HEK293T (cell line): ENCODE measurements at regions not wholly inside any gene's neighbourhood (a gene's known extent, or its start where the extent isn't known, plus 50 kb on each side); places are given as distances from the start of the nearest gene placed in this dataset.

Experiments used
- ARNT ChIP-seq: fragments of 450-650 bp; IDR thresholded peaks from 2 replicates; pipeline ENCODE4 v1.6.1; 2017; ENCODE audit warnings: mild to moderate bottlenecking
- BHLHE40 ChIP-seq: fragments of 450-650 bp; IDR thresholded peaks from 2 replicates; pipeline ENCODE4 v1.6.1; 2016; ENCODE audit warnings: mild to moderate bottlenecking, moderate library complexity, borderline replicate concordance
- FOXK2 ChIP-seq: fragments of 450-650 bp; IDR thresholded peaks from 2 replicates; pipeline ENCODE4 v1.6.1; 2016; ENCODE audit warnings: mild to moderate bottlenecking
- HDGF ChIP-seq: fragments of 450-650 bp; IDR thresholded peaks from 2 replicates; pipeline ENCODE4 v1.6.1; 2017; ENCODE audit warnings: antibody characterized with exemption, borderline replicate concordance
- L3MBTL2 ChIP-seq: fragments of 450-650 bp; conservative IDR thresholded peaks from 2 replicates; pipeline ENCODE4 v1.6.1; 2016; ENCODE audit warnings: mild to moderate bottlenecking
- PKNOX1 ChIP-seq: fragments of 450-650 bp; IDR thresholded peaks from 2 replicates; pipeline ENCODE4 v1.6.1; 2016
- SP1 ChIP-seq: fragments of 450-650 bp; IDR thresholded peaks from 2 replicates; pipeline ENCODE4 v1.6.1; 2017

- TF ChIP-seq HDGF: no peak
- no peak for TF ChIP-seq PKNOX1
- TF ChIP-seq BHLHE40: no peak
- TF ChIP-seq ARNT: no peak
- TF ChIP-seq SP1: no peak
- no peak for TF ChIP-seq FOXK2
- no peak for TF ChIP-seq L3MBTL2
Observed at GRCh38 chr16:85326794-85327181, 214.5 kb upstream of the CIBAR2 start.
